Glutamatergic neuron (in vitro differentiated cells): ENCODE measurements at regions not wholly inside any gene's neighbourhood (a gene's known extent, or its start where the extent isn't known, plus 50 kb on each side); places are given as distances from the start of the nearest gene placed in this dataset.

Experiments
- DNase-seq: peaks from one replicate; pipeline ENCODE4 v3.0.0; 2022
- H3K27ac Mint-ChIP-seq: one replicate; pipeline ENCODE4 v1.8.0; 2020; ENCODE audit warnings: mild to moderate bottlenecking, mixed read lengths, inconsistent platforms; ENCODE audit not compliant: unreplicated experiment
- H3K27me3 Mint-ChIP-seq: one replicate; pipeline ENCODE4 v1.8.0; 2020; ENCODE audit warnings: mild to moderate bottlenecking, moderate library complexity, mixed read lengths, inconsistent platforms; ENCODE audit not compliant: unreplicated experiment
- H3K36me3 Mint-ChIP-seq: one replicate; pipeline ENCODE4 v1.8.0; 2020; ENCODE audit warnings: mild to moderate bottlenecking, mixed read lengths, inconsistent platforms; ENCODE audit not compliant: unreplicated experiment
- H3K4me1 Mint-ChIP-seq: one replicate; pipeline ENCODE4 v1.8.0; 2020; ENCODE audit warnings: mild to moderate bottlenecking, low read depth, mixed read lengths, inconsistent platforms; ENCODE audit not compliant: unreplicated experiment
- H3K4me3 Mint-ChIP-seq: one replicate; pipeline ENCODE4 v1.8.0; 2020; ENCODE audit warnings: mild to moderate bottlenecking, mixed read lengths, inconsistent platforms; ENCODE audit not compliant: unreplicated experiment
- H3K9me3 Mint-ChIP-seq: one replicate; pipeline ENCODE4 v1.8.0; 2020; ENCODE audit warnings: mild to moderate bottlenecking, moderate library complexity, mixed read lengths, inconsistent platforms; ENCODE audit not compliant: unreplicated experiment
- CTCF ChIP-seq: fragments of 200-600 bp; sonication (generic); IDR thresholded peaks from one replicate; pipeline ENCODE4 v1.5.0; 2021; ENCODE audit not compliant: partially characterized antibody, unreplicated experiment

- peaks cover 3% of the 10 kb centered on the region for H3K27me3 Mint-ChIP-seq
- H3K27ac Mint-ChIP-seq: no peak overlapping the region
- no peak for TF ChIP-seq CTCF
Measured at GRCh38 chrX:109270580-109271484, 211.1 kb downstream of the GUCY2F start.

DNA sequence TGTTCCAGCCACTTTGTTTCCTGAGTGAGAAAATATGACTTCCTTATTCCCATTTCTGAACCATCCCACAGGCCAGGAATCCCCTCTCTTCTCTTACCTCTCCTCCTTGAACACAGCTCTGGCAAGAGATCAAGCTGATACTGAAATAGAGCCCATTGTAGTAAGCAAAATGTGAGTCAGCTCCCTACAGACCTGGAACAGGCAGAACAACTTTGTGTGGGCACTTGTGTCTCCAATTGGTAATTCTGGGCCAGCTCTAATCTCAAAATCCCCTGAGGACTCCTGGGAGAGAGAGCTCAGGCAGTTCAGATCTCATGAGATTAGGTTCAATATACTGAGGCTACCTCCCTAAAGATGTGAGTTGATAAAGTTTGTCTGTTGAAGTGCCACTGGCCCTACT lies 213.5 kb downstream of the GUCY2F start:
- H3K9me3 Mint-ChIP-seq: peaks cover 2% of the 10 kb centered on the region
- no peak overlapping the region for H3K4me3 Mint-ChIP-seq
- no peaks in the 10 kb centered on the region for H3K4me1 Mint-ChIP-seq
- TF ChIP-seq CTCF: no peak
- DNase-seq: no peak
- H3K36me3 Mint-ChIP-seq: no peaks in the 10 kb centered on the region
- no peak overlapping the region for H3K27ac Mint-ChIP-seq
- peaks cover 3% of the 10 kb centered on the region for H3K27me3 Mint-ChIP-seq

More at GRCh38 chrX:109270580-109271484, 211.1 kb downstream of the GUCY2F start:
- Mint-ChIP-seq H3K36me3 (no peaks in the 10 kb centered on the region), H3K4me3 (no peak overlapping the region), H3K4me1 (no peaks in the 10 kb centered on the region), H3K9me3 (peaks cover 2% of the 10 kb centered on the region)
- DNase-seq: no peak

DNA sequence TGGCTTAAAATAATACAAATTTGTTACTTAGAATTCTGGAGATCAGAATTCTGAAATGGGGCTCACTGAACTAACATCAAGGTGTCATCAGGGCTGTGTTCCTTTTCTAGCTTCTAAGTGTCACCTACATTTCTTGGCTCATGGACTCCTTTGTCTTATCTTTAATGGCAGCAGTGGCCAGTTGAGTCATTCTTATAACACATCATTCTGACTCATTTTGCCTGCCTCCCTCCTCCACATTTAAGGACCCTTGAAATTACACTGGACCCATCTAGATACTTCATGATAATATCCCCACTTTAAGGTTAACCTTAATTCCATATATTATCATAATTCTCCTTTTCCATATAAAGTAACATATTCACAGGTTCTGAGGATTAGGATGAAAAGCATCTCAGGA lies 215.9 kb downstream of the GUCY2F start:
- H3K9me3 Mint-ChIP-seq: no peaks in the 10 kb centered on the region
- no peaks in the 10 kb centered on the region for H3K27me3 Mint-ChIP-seq
- H3K4me3 Mint-ChIP-seq: no peak overlapping the region
- no peak for DNase-seq
- no peak overlapping the region for H3K27ac Mint-ChIP-seq
- no peaks in the 10 kb centered on the region for H3K36me3 Mint-ChIP-seq
- no peak for TF ChIP-seq CTCF
- H3K4me1 Mint-ChIP-seq: no peaks in the 10 kb centered on the region

DNA sequence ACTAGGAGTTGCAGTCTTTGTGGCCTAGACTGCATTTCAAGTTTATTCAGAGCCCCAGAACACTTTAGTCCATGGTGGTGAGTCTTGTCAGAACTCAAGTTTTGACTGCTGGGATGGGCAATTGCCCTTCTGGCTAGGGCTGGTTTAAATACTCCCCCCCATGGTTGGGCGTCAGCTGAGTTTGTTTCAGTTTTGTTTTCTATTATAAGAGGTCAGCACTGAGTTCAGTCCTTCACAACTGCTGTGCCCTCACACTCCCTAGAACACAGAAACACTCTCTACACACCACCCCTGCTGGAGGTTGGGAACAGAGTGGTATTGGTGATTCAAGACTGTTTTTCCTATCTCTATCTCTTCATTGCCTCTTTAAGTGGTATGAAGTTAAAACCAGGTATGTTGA lies 217.0 kb downstream of the GUCY2F start:
- no peak overlapping the region for H3K4me3 Mint-ChIP-seq
- H3K27me3 Mint-ChIP-seq: no peaks in the 10 kb centered on the region
- no peak for DNase-seq
- no peak for TF ChIP-seq CTCF
- no peak overlapping the region for H3K27ac Mint-ChIP-seq
- no peaks in the 10 kb centered on the region for H3K36me3 Mint-ChIP-seq
- no peaks in the 10 kb centered on the region for H3K9me3 Mint-ChIP-seq
- no peaks in the 10 kb centered on the region for H3K4me1 Mint-ChIP-seq

GRCh38 chrX:109261279-109261678 lies 220.6 kb downstream of the GUCY2F start:
- DNase-seq: no peak
- no peak overlapping the region for H3K4me3 Mint-ChIP-seq
- H3K4me1 Mint-ChIP-seq: no peaks in the 10 kb centered on the region
- H3K27me3 Mint-ChIP-seq: no peaks in the 10 kb centered on the region
- no peak for TF ChIP-seq CTCF
- no peaks in the 10 kb centered on the region for H3K36me3 Mint-ChIP-seq
- no peak overlapping the region for H3K27ac Mint-ChIP-seq
- H3K9me3 Mint-ChIP-seq: no peaks in the 10 kb centered on the region
